ENCODE measurements at regions not wholly inside any gene's neighbourhood (a gene's known extent, or its start where the extent isn't known, plus 50 kb on each side); places are given as distances from the start of the nearest gene placed in this dataset.

DNA sequence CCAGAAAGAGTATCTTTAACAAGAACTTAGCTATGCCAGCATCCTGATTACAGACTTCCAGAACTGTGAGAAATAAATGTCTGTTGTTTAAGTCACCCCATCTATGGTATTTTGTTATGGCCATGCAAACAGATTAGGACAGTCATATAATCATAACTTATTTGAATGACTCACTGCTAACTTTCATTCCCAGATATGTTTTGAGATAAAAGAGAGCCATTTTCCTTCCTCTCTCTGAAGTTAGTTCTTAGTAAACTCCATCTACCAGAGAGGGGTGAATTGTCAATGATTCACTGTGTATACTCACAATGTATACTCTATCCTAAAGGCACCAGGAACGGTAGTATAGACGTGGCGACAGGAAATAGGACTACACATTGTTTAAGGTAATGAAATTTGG is 179.4 kb upstream of the DPH6 start:
- TF ChIP-seq, protein P1, sequence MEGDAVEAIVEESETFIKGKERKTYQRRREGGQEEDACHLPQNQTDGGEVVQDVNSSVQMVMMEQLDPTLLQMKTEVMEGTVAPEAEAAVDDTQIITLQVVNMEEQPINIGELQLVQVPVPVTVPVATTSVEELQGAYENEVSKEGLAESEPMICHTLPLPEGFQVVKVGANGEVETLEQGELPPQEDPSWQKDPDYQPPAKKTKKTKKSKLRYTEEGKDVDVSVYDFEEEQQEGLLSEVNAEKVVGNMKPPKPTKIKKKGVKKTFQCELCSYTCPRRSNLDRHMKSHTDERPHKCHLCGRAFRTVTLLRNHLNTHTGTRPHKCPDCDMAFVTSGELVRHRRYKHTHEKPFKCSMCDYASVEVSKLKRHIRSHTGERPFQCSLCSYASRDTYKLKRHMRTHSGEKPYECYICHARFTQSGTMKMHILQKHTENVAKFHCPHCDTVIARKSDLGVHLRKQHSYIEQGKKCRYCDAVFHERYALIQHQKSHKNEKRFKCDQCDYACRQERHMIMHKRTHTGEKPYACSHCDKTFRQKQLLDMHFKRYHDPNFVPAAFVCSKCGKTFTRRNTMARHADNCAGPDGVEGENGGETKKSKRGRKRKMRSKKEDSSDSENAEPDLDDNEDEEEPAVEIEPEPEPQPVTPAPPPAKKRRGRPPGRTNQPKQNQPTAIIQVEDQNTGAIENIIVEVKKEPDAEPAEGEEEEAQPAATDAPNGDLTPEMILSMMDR (IDR thresholded peaks at IDR 0.05) = no peak
- no peak for TF ChIP-seq EZH2 (IDR thresholded peaks at IDR 0.05)

All from neural progenitor cell (in vitro differentiated cells).